GM21825 (cell line): ENCODE measurements at regions not wholly inside any gene's neighbourhood (a gene's known extent, or its start where the extent isn't known, plus 50 kb on each side); places are given as distances from the start of the nearest gene placed in this dataset.

Experiments used
- ATAC-seq: cut with Tn5 transposase; IDR thresholded peaks from one replicate; pipeline ENCODE4 v1.9.1; 2021; ENCODE audit warnings: mild to moderate bottlenecking, moderate library complexity; ENCODE audit not compliant: unreplicated experiment

- ATAC-seq: no peak
Measured at GRCh38 chr15:38879909-38880471, 315.4 kb upstream of the RASGRP1 start.

GRCh38 chr15:38882221-38882620, 317.6 kb upstream of the RASGRP1 start:
- no peak for ATAC-seq

- no peak for ATAC-seq
Measured at GRCh38 chr15:38883987-38884386, 319.4 kb upstream of the RASGRP1 start.

GRCh38 chr15:38885001-38885400, 320.4 kb upstream of the RASGRP1 start:
- ATAC-seq: no peak

GRCh38 chr15:38885471-38885952, 320.9 kb upstream of the RASGRP1 start:
- no peak for ATAC-seq

- ATAC-seq: no peak
Measured at GRCh38 chr15:38886315-38887163, 321.9 kb upstream of the RASGRP1 start.

GRCh38 chr15:38888701-38889221, 324.1 kb upstream of the RASGRP1 start:
- no peak for ATAC-seq

- ATAC-seq: no peak
Measured at GRCh38 chr15:38890194-38890593, 325.6 kb upstream of the RASGRP1 start.

- no peak for ATAC-seq
Measured at GRCh38 chr15:38893925-38894242, 329.3 kb upstream of the RASGRP1 start.

GRCh38 chr15:38894243-38894948, 329.8 kb upstream of the RASGRP1 start:
- no peak for ATAC-seq

GRCh38 chr15:38895326-38896255, 331.0 kb upstream of the RASGRP1 start:
- ATAC-seq: no peak

- ATAC-seq: no peak
Measured at GRCh38 chr15:38896647-38897046, 332.0 kb upstream of the RASGRP1 start.

GRCh38 chr15:38897551-38897950, 332.9 kb upstream of the RASGRP1 start:
- ATAC-seq: no peak

GRCh38 chr15:38898236-38898635, 333.6 kb upstream of the RASGRP1 start:
- no peak for ATAC-seq

GRCh38 chr15:38899300-38899699, 334.7 kb upstream of the RASGRP1 start:
- ATAC-seq: no peak

GRCh38 chr15:38904298-38904697, 339.7 kb upstream of the RASGRP1 start:
- ATAC-seq: no peak

- ATAC-seq: no peak
Measured at GRCh38 chr15:38905632-38906031, 341.0 kb upstream of the RASGRP1 start.

GRCh38 chr15:38920966-38921365, 356.4 kb upstream of the RASGRP1 start:
- ATAC-seq: no peak

- ATAC-seq: no peak
Measured at GRCh38 chr15:38921471-38921870, 356.9 kb upstream of the RASGRP1 start.

GRCh38 chr15:38928431-38928830, 363.8 kb upstream of the RASGRP1 start:
- ATAC-seq: no peak
